ENCODE measurements at regions not wholly inside any gene's neighbourhood (a gene's known extent, or its start where the extent isn't known, plus 50 kb on each side); places are given as distances from the start of the nearest gene placed in this dataset.
"Not testable (repeated sequence)": the region's sequence is repeated elsewhere in the genome, so short reads cannot be mapped to it uniquely, and the experiment has no call there.

DNA sequence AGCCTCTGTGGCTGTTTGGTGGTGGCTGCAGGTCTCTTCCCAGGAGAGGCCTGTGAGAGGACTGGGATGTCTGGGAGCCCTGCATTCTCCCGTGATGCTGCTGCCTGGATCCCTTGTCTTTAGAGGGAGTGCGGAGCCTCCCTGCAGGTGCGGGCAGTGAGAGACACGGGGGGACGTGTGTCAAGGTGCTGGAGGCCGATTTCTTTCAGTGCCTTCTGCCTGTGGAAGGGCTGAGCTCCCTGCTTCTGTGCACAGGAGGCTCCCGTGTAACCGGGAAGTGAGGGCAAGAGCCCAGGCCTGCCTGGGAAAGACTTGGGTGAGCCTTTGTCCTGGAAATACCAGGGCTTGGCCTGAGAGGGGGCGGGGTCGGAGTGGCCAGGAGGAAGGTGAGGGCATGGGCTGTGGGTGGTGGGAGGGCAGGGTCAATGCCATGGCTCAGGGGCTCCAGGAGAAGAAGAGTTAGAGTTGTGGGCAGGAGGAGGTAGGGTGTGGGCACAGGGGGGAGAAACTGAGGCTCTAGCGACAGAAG, 372.2 kb downstream of the TMEM121 start:
- peaks cover 7% of the 10 kb centered on the region for H3K4me1 Mint-ChIP-seq

GRCh38 chr14:105899071-105899641, 372.8 kb downstream of the TMEM121 start:
- H3K4me1 Mint-ChIP-seq = peaks cover 7% of the 10 kb centered on the region
- H3K9me3 Mint-ChIP-seq = no peaks in the 10 kb centered on the region
- DNase-seq = no peak
- peaks cover 22% of the 10 kb centered on the region for H3K27me3 Mint-ChIP-seq
- peak overlapping the region; percentile 25 for H3K4me3 Mint-ChIP-seq
- H3K27ac Mint-ChIP-seq = no peak overlapping the region
- peaks cover 2% of the 10 kb centered on the region for H3K36me3 Mint-ChIP-seq

More for the DNA sequence above, 372.2 kb downstream of the TMEM121 start:
- Mint-ChIP-seq H3K36me3 (peaks cover 2% of the 10 kb centered on the region), H3K27ac (no peak overlapping the region), H3K27me3 (peaks cover 22% of the 10 kb centered on the region), H3K9me3 (no peaks in the 10 kb centered on the region), H3K4me3 (no peak overlapping the region)
- no peak for DNase-seq

DNA sequence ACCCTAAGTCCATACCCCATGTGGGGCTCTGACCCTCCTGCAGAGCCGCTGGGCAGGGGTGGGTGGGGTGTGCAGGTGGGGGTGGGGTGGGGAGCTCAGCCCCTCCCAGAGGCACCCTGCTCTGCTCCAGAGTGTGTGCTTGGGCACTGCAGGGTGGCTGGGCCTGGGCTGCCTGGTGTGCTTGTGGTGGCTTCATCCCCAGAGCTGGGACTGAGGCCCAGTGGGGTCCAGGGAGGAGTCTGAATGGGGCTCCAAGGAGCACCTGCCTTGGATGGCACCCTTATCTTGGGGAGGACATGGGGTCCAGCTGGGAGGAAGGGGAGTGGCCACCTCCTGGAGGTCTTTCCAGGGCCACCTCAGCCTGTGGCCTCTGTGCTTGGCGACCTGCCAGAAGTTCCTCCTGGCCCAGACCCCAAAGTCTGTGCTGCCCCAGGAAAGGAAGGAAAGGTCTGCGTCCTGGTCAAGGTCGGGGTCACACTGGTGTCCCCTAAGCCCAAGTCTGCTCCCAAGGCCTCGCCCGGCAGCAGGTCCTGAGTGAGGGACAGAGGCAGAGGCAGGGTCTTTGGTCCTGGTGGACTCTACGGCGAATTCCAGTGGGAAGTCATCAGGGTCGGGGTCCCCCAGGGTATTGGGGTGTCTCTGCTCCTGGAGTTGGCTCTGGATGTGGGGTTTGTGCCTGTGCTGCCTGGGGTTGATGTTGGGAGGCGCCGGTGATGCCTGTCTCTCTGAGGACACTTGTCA, 373.4 kb downstream of the TMEM121 start:
- Mint-ChIP-seq H3K27ac (no peak overlapping the region), H3K9me3 (no peaks in the 10 kb centered on the region), H3K27me3 (peaks cover 22% of the 10 kb centered on the region), H3K4me1 (peaks cover 7% of the 10 kb centered on the region), H3K4me3 (no peak overlapping the region), H3K36me3 (peaks cover 2% of the 10 kb centered on the region)
- DNase-seq = no peak

GRCh38 chr14:105900398-105901160, 374.2 kb downstream of the TMEM121 start:
- H3K36me3 Mint-ChIP-seq = peaks cover 2% of the 10 kb centered on the region
- H3K27ac Mint-ChIP-seq = no peak overlapping the region
- peaks cover 22% of the 10 kb centered on the region for H3K27me3 Mint-ChIP-seq
- peaks cover 7% of the 10 kb centered on the region for H3K4me1 Mint-ChIP-seq
- H3K9me3 Mint-ChIP-seq = no peaks in the 10 kb centered on the region
- no peak for DNase-seq
- no peak overlapping the region for H3K4me3 Mint-ChIP-seq

- Mint-ChIP-seq H3K27ac (no peak overlapping the region), H3K4me1 (peaks cover 7% of the 10 kb centered on the region), H3K27me3 (peaks cover 22% of the 10 kb centered on the region), H3K36me3 (peaks cover 2% of the 10 kb centered on the region), H3K9me3 (no peaks in the 10 kb centered on the region), H3K4me3 (no peak overlapping the region)
- DNase-seq = no peak
Measured at GRCh38 chr14:105901226-105901625, 374.8 kb downstream of the TMEM121 start.

GRCh38 chr14:105902131-105902898, 375.9 kb downstream of the TMEM121 start:
- Mint-ChIP-seq H3K4me3 (no peak overlapping the region), H3K27ac (no peak overlapping the region), H3K27me3 (peaks cover 22% of the 10 kb centered on the region), H3K4me1 (peaks cover 4% of the 10 kb centered on the region), H3K36me3 (peaks cover 2% of the 10 kb centered on the region), H3K9me3 (no peaks in the 10 kb centered on the region)
- DNase-seq = no peak

GRCh38 chr14:105902899-105903165, 376.4 kb downstream of the TMEM121 start:
- H3K27me3 Mint-ChIP-seq = peaks cover 22% of the 10 kb centered on the region
- H3K4me3 Mint-ChIP-seq, H3K9me3 Mint-ChIP-seq, DNase-seq, H3K4me1 Mint-ChIP-seq, H3K36me3 Mint-ChIP-seq, H3K27ac Mint-ChIP-seq: not testable (repeated sequence)

GRCh38 chr14:105903971-105904370, 377.6 kb downstream of the TMEM121 start:
- Mint-ChIP-seq H3K36me3 (no peaks in the 10 kb centered on the region), H3K27ac (no peak overlapping the region), H3K9me3 (no peaks in the 10 kb centered on the region), H3K4me3 (no peak overlapping the region), H3K27me3 (peaks cover 15% of the 10 kb centered on the region), H3K4me1 (peaks cover 5% of the 10 kb centered on the region)
- DNase-seq = no peak

- Mint-ChIP-seq H3K4me1 (peaks cover 5% of the 10 kb centered on the region), H3K9me3 (no peaks in the 10 kb centered on the region), H3K4me3 (no peak overlapping the region), H3K27ac (no peak overlapping the region), H3K36me3 (no peaks in the 10 kb centered on the region), H3K27me3 (peaks cover 14% of the 10 kb centered on the region)
- DNase-seq = no peak
Measured at GRCh38 chr14:105904379-105904778, 378.0 kb downstream of the TMEM121 start.

DNA sequence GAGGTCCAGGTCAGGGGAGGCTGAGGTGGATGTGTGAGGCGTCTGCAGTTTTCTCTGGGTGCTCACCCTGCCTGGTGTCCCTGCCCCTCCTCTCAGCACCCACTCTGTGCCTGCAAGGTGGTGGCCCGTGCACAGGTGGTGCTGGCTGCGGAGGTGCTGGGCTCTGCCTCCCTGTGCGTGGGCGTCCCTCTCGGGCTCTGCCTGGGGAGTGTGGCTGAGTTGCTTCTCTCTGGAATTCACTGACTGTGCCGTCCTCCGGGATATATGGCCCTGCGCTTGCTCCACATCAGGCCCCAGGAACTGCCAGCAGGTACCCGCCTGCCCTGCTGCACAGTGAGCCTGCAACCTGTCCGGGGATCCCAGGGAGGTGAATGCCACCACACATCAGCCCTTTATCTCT, 379.1 kb downstream of the TMEM121 start:
- no peaks in the 10 kb centered on the region for H3K9me3 Mint-ChIP-seq
- DNase-seq = no peak
- no peaks in the 10 kb centered on the region for H3K36me3 Mint-ChIP-seq
- H3K4me3 Mint-ChIP-seq = no peak overlapping the region
- H3K27ac Mint-ChIP-seq = no peak overlapping the region
- H3K4me1 Mint-ChIP-seq = peaks cover 2% of the 10 kb centered on the region
- H3K27me3 Mint-ChIP-seq = peaks cover 7% of the 10 kb centered on the region

DNA sequence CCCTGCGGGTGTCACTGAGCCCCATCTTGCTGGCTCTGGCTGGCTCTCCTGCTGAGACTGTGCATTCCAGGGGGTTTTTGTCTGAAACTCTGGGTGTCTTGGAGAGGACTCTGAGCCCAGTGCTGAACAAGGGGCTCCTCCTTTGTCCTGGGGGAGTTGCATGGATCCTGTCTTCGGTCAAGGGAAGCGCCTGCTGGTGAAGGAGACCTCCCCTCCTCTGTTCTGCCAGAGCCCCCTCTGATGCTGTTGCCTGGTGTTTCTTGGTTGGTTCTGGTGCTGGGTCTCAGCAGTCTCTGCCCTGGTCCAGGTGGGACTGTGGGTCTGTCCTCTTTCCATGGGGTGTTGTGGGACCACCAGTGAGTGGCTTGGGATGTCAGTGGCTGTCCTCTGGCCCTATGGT, 380.9 kb downstream of the TMEM121 start:
- no peak overlapping the region for H3K4me3 Mint-ChIP-seq
- H3K36me3 Mint-ChIP-seq = no peaks in the 10 kb centered on the region
- H3K9me3 Mint-ChIP-seq = no peaks in the 10 kb centered on the region
- no peaks in the 10 kb centered on the region for H3K27me3 Mint-ChIP-seq
- DNase-seq = no peak
- H3K4me1 Mint-ChIP-seq = peaks cover 2% of the 10 kb centered on the region
- no peak overlapping the region for H3K27ac Mint-ChIP-seq

DNA sequence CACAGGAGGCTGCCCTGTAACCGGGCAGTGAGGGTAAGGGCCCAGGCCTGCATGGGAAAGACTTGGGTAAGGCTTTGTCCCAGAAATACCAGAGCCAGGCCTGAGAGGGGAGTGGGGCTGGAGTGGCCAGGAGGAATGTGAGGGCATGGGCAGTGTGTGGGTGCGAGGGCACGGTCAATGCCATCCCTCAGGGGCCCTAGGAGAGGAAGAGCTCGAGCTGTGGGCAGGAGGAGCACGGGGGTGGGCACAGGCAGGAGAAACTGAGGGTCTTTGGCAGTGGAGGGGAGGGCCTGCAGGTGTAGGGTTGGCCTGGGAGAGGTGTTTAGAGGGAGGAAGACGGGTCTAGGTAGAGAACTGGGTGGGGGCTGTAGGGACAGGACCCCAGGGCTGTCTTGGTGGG, 381.6 kb downstream of the TMEM121 start:
- Mint-ChIP-seq H3K9me3 (no peaks in the 10 kb centered on the region), H3K4me1 (peaks cover 2% of the 10 kb centered on the region), H3K27ac (no peak overlapping the region), H3K4me3 (no peak overlapping the region), H3K27me3 (no peaks in the 10 kb centered on the region), H3K36me3 (no peaks in the 10 kb centered on the region)
- no peak for DNase-seq

DNA sequence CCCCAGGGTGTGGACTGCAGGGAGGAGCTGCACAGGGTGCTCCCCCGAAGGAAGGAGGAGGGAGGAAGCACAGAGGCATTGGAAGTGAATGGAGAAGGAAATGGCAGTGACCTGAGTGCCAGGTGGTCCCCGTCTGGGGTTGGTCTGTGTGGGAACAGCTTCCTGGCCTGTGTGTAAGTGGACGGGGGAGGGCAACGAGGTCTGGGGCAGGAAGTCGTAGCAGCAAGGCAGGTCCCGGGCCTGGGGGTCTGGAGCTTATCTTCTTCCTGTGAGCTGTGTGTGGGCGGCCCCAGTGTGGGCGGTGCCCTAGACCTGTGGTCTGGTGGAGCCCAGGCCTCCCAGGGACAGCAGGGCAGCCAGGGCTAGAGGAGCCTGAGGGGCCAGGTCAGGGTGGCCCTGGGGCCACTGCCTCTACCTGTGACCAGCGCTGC, 382.1 kb downstream of the TMEM121 start:
- Mint-ChIP-seq H3K4me3 (no peak overlapping the region), H3K9me3 (no peaks in the 10 kb centered on the region), H3K27ac (no peak overlapping the region), H3K27me3 (no peaks in the 10 kb centered on the region), H3K36me3 (no peaks in the 10 kb centered on the region), H3K4me1 (peaks cover 2% of the 10 kb centered on the region)
- no peak for DNase-seq

DNA sequence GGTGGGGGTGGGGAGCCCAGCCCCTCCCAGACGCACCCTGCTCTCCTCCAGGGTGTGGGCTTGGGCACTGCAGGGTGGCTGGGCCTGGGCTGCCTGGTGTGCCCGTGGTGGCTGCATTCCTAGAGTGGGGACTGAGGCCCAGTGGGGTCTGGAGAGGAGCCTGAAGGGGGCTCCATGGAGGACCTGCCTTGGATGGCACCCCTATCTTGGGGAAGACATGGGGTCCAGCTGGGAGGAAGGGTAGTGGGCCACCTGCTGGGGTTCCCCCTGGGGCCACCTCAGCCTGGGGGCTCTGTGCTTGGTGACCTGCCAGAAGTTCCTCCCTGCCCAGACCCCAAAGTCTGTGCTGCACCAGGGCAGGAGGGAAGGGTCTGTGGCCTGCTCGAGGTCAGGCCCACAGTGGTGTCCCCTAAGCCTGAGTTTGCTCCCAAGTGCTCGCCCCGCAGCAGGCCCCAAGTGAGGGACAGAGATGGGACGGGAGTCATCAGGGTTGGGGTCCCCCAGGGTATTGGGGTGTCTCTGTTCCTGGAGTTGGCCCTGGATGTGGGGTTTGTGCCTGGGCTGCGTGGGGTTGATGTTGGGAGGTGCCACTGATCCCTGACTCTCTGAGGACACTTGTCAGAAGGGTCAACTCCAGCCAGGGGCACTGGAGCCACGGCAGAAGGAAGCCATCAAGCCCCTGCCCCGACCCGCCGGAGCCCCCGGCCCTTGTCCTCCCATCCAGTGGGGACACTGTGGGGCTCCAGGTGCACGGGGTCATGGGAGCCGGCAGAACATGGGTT, 382.9 kb downstream of the TMEM121 start:
- no peak for DNase-seq
- H3K4me1 Mint-ChIP-seq = peaks cover 2% of the 10 kb centered on the region
- no peak overlapping the region for H3K4me3 Mint-ChIP-seq
- no peak overlapping the region for H3K27ac Mint-ChIP-seq
- H3K36me3 Mint-ChIP-seq = no peaks in the 10 kb centered on the region
- H3K9me3 Mint-ChIP-seq = no peaks in the 10 kb centered on the region
- no peaks in the 10 kb centered on the region for H3K27me3 Mint-ChIP-seq

All from activated naive CD8-positive, alpha-beta T cell treated with anti-CD3 and anti-CD28 coated beads for 36 hours (primary cell).